CD14-positive monocyte (primary cell): ENCODE measurements at regions not wholly inside any gene's neighbourhood (a gene's known extent, or its start where the extent isn't known, plus 50 kb on each side); places are given as distances from the start of the nearest gene placed in this dataset.

Experiments used
- DNase-seq, 3 donors: peaks; one replicate each; pipeline ENCODE4 v3.0.0-alpha.2; 2011 to 2022
- H2AFZ ChIP-seq: 2 replicates; pipeline ENCODE4 v1.6.0; 2012; ENCODE audit warnings: mild to moderate bottlenecking, low read depth, low read length, inconsistent platforms; ENCODE audit not compliant: insufficient read depth, poor library complexity, severe bottlenecking
- H3K27ac ChIP-seq, 2 donors: 1 replicate in 1 of 2; 2 replicates in 1 of 2; pipeline ENCODE4 v1.5.1; 2012 to 2013; ENCODE audit warnings: low read length in 2 of 2, control low read depth in 1 of 2, inconsistent platforms in 1 of 2, low read depth in 1 of 2, mild to moderate bottlenecking in 1 of 2
- H3K27me3 ChIP-seq, 2 donors: one replicate each; pipeline versions ENCODE4 v1.6.0 to v1.6.1; 2011 to 2013; ENCODE audit warnings: low read length in 2 of 2; ENCODE audit not compliant: control insufficient read depth in 2 of 2, insufficient read depth in 2 of 2
- H3K36me3 ChIP-seq, 2 donors: replicated peaks in 1 of 2; 1 replicate in 1 of 2; 2 replicates in 1 of 2; pipeline versions ENCODE4 v1.5.1 to v1.6.1; 2012 to 2013; ENCODE audit warnings: low read length in 2 of 2, control low read depth in 1 of 2, inconsistent platforms in 1 of 2, mild to moderate bottlenecking in 1 of 2; ENCODE audit not compliant: insufficient read depth in 2 of 2, control insufficient read depth in 1 of 2
- H3K4me1 ChIP-seq, 2 donors: 1 replicate in 1 of 2; 2 replicates in 1 of 2; pipeline versions ENCODE4 v1.5.1 to v1.6.1; 2012 to 2013; ENCODE audit warnings: low read length in 2 of 2, control low read depth in 1 of 2, inconsistent platforms in 1 of 2, mild to moderate bottlenecking in 1 of 2, moderate library complexity in 1 of 2; ENCODE audit not compliant: insufficient read depth in 2 of 2, control insufficient read depth in 1 of 2
- H3K4me2 ChIP-seq: replicated peaks from 2 replicates; pipeline ENCODE3; 2012; ENCODE audit warnings: low read length, moderate library complexity, mild to moderate bottlenecking; ENCODE audit not compliant: poor library complexity, severe bottlenecking; ENCODE audit errors: extremely low read depth
- H3K4me3 ChIP-seq, 3 experiments: fragments of 200-600 bp in 1 of 3; sonication (generic) in 1 of 3; replicated peaks in 1 of 3; 1 replicate in 2 of 3; 2 replicates in 1 of 3; pipeline ENCODE4 v1.5.1; 2011 to 2013; ENCODE audit warnings: low read length in 3 of 3, mild to moderate bottlenecking in 3 of 3, control low read depth in 2 of 3, low read depth in 2 of 3, inconsistent platforms in 1 of 3, moderate library complexity in 1 of 3
- H3K79me2 ChIP-seq: 2 replicates; pipeline ENCODE4 v1.6.0; 2012; ENCODE audit warnings: mild to moderate bottlenecking, control low read depth, inconsistent platforms, low read length, moderate library complexity; ENCODE audit not compliant: insufficient read depth
- H3K9ac ChIP-seq: 2 replicates; pipeline ENCODE4 v1.6.0; 2017; ENCODE audit warnings: low read length, mild to moderate bottlenecking; ENCODE audit not compliant: insufficient read depth, poor library complexity, severe bottlenecking
- H3K9me3 ChIP-seq, 2 donors: replicated peaks in 1 of 2; 1 replicate in 1 of 2; 2 replicates in 1 of 2; pipeline versions ENCODE4 v1.5.1 to v1.6.1; 2012 to 2013; ENCODE audit warnings: low read length in 2 of 2, control low read depth in 1 of 2; ENCODE audit not compliant: control insufficient read depth in 1 of 2, insufficient read depth in 1 of 2
- H4K20me1 ChIP-seq: 2 replicates; pipeline ENCODE4 v1.6.0; 2012; ENCODE audit warnings: mild to moderate bottlenecking, low read length, control low read depth, moderate library complexity; ENCODE audit not compliant: insufficient read depth
- H3K27ac Mint-ChIP-seq, 7 donors: one replicate each; pipeline ENCODE4 v1.8.0; 2020; ENCODE audit warnings: mild to moderate bottlenecking in 7 of 7, mixed read lengths in 7 of 7, moderate library complexity in 6 of 7, inconsistent platforms in 2 of 7
- H3K27me3 Mint-ChIP-seq, 3 donors: one replicate each; pipeline ENCODE4 v1.8.0; 2021 to 2022; ENCODE audit warnings: low read depth in 3 of 3, mild to moderate bottlenecking in 3 of 3, mixed read lengths in 3 of 3, moderate library complexity in 3 of 3, inconsistent platforms in 1 of 3
- H3K36me3 Mint-ChIP-seq, 2 donors: one replicate each; pipeline ENCODE4 v1.8.0; 2020; ENCODE audit warnings: mixed read lengths in 2 of 2, inconsistent platforms in 1 of 2, mild to moderate bottlenecking in 1 of 2
- H3K4me1 Mint-ChIP-seq: one replicate; pipeline ENCODE4 v1.8.0; 2020; ENCODE audit warnings: mild to moderate bottlenecking, mixed read lengths
- H3K4me3 Mint-ChIP-seq, 2 donors: one replicate each; pipeline ENCODE4 v1.8.0; 2020; ENCODE audit warnings: mild to moderate bottlenecking in 2 of 2, mixed read lengths in 2 of 2, moderate library complexity in 1 of 2
- H3K9me3 Mint-ChIP-seq, 7 donors: one replicate each; pipeline ENCODE4 v1.8.0; 2020 to 2022; ENCODE audit warnings: mixed read lengths in 7 of 7, mild to moderate bottlenecking in 6 of 7, moderate library complexity in 6 of 7, inconsistent platforms in 2 of 7
- CTCF ChIP-seq: fragments of 200-600 bp; IDR thresholded peaks from one replicate; pipeline ENCODE4 v1.8.0; 2022; ENCODE audit warnings: antibody characterized with exemption, mild to moderate bottlenecking
- WGBS: methylation state at CpG from one replicate; pipeline ENCODE4 v1.1.5; 2013; ENCODE audit warnings: missing lambda C conversion rate; ENCODE audit not compliant: insufficient coverage; 5-methylcytosine and 5-hydroxymethylcytosine counted together
- intact Hi-C, 2 donors: fragments of 100-400 bp; cut with micrococcal nuclease; formaldehyde crosslinking; loops; one replicate each; pipeline versions ENCODE4 v1.15.0 to v1.15.1; 2023

GRCh38 chr16:60541535-60541934 is 1494.7 kb downstream of the CDH8 start:
- H3K36me3 ChIP-seq = no peaks in the 10 kb centered on the region
- H3K4me3 Mint-ChIP-seq = no peak overlapping the region
- H3K27me3 ChIP-seq = no peaks in the 10 kb centered on the region

GRCh38 chr16:60510941-60511340 is 1525.3 kb downstream of the CDH8 start:
- Mint-ChIP-seq H3K4me1 (no peaks in the 10 kb centered on the region), H3K36me3 (no peaks in the 10 kb centered on the region), H3K27ac (no peak overlapping the region), H3K9me3 (peaks cover 0 to 4% (median 2%) of the 10 kb centered on the region in 7 donors), H3K27me3 (peaks cover 0 to 1% (median 0%) of the 10 kb centered on the region in 3 donors), H3K4me3 (no peak overlapping the region)
- no peaks in the 10 kb centered on the region for H3K4me1 ChIP-seq
- H3K9me3 ChIP-seq = peaks cover 3 to 5% of the 10 kb centered on the region in 2 donors
- H3K27ac ChIP-seq = no peak overlapping the region
- no peak for DNase-seq
- no peaks in the 10 kb centered on the region for H3K36me3 ChIP-seq
- intact Hi-C loops = no loop called here
- H3K27me3 ChIP-seq = no peaks in the 10 kb centered on the region
- no peak overlapping the region for H3K9ac ChIP-seq
- no peak overlapping the region for H3K4me2 ChIP-seq
- H2AFZ ChIP-seq = no peak overlapping the region
- no peaks in the 10 kb centered on the region for H3K79me2 ChIP-seq
- H4K20me1 ChIP-seq = no peaks in the 10 kb centered on the region
- 100% methylated on average over 2 of the region's 3 CpGs for WGBS
- no peak for TF ChIP-seq CTCF
- H3K4me3 ChIP-seq = no peak overlapping the region

More at GRCh38 chr16:60541535-60541934, 1494.7 kb downstream of the CDH8 start:
- TF ChIP-seq CTCF = no peak
- no CpG with 5 or more reads among the region's 1 CpG for WGBS
- H3K4me1 ChIP-seq = no peaks in the 10 kb centered on the region
- peaks cover 6 to 13% of the 10 kb centered on the region in 2 donors for H3K9me3 ChIP-seq
- H3K27ac Mint-ChIP-seq = no peak overlapping the region
- H3K79me2 ChIP-seq = no peaks in the 10 kb centered on the region
- H3K9me3 Mint-ChIP-seq = peaks cover 2 to 8% (median 5%) of the 10 kb centered on the region in 7 donors
- no peak overlapping the region for H3K27ac ChIP-seq
- no peak overlapping the region for H3K4me2 ChIP-seq
- no peaks in the 10 kb centered on the region for H3K4me1 Mint-ChIP-seq
- no peak overlapping the region for H3K9ac ChIP-seq
- no peaks in the 10 kb centered on the region for H3K36me3 Mint-ChIP-seq
- H2AFZ ChIP-seq = no peak overlapping the region
- no peak for DNase-seq
- no peaks in the 10 kb centered on the region for H4K20me1 ChIP-seq
- H3K4me3 ChIP-seq = no peak overlapping the region
- intact Hi-C loops = no loop called here
- peaks cover 0 to 1% (median 0%) of the 10 kb centered on the region in 3 donors for H3K27me3 Mint-ChIP-seq
